Osteocyte (in vitro differentiated cells): ENCODE measurements at regions not wholly inside any gene's neighbourhood (a gene's known extent, or its start where the extent isn't known, plus 50 kb on each side); places are given as distances from the start of the nearest gene placed in this dataset.

Experiments
- DNase-seq: peaks from one replicate; pipeline ENCODE4 v3.0.0; 2021; ENCODE audit warnings: mixed read lengths; ENCODE audit not compliant: unreplicated experiment; ENCODE audit errors: extremely low spot score
- H3K27ac Mint-ChIP-seq: one replicate; pipeline ENCODE4 v1.8.0; 2021; ENCODE audit warnings: mild to moderate bottlenecking, mixed read lengths; ENCODE audit not compliant: unreplicated experiment
- H3K27me3 Mint-ChIP-seq: one replicate; pipeline ENCODE4 v1.8.0; 2021; ENCODE audit warnings: mixed read lengths; ENCODE audit not compliant: unreplicated experiment
- H3K36me3 Mint-ChIP-seq: one replicate; pipeline ENCODE4 v1.8.0; 2021; ENCODE audit warnings: mixed read lengths; ENCODE audit not compliant: unreplicated experiment
- H3K4me1 Mint-ChIP-seq: one replicate; pipeline ENCODE4 v1.8.0; 2021; ENCODE audit warnings: mixed read lengths; ENCODE audit not compliant: unreplicated experiment
- H3K4me3 Mint-ChIP-seq: one replicate; pipeline ENCODE4 v1.8.0; 2021; ENCODE audit warnings: mild to moderate bottlenecking, moderate library complexity, mixed read lengths; ENCODE audit not compliant: unreplicated experiment
- H3K9me3 Mint-ChIP-seq: one replicate; pipeline ENCODE4 v1.8.0; 2021; ENCODE audit warnings: mixed read lengths; ENCODE audit not compliant: unreplicated experiment
- TF ChIP-seq, protein P1 (sequence below): fragments of 200-600 bp; sonication (generic); IDR thresholded peaks from 2 replicates; pipeline ENCODE4 v1.5.0; 2021; ENCODE audit warnings: antibody characterized with exemption, mild to moderate bottlenecking, moderate library complexity

DNA sequence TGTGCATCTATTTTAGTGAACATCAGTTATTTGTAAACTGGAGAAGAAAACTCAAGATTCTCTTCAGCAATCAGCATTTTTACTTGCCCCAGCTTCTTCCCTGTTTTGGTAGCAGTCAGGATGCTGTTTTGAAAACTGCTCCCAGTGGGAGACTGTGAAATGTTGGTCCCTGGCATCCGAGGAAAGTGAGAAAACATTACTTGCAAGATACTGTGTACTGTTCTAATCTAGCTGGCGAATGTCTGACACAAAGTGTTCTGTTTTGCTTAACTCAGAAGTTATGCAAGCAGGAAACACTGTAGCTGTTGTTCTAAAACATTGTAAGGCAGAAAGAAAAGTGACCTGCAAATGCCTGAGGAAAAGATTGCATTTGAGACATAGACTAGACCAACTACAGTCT is 171.8 kb upstream of the POM121L12 start:
- no peak for DNase-seq
- Mint-ChIP-seq H3K9me3 (peaks cover 59% of the 10 kb centered on the region), H3K27me3 (no peaks in the 10 kb centered on the region), H3K4me1 (no peaks in the 10 kb centered on the region), H3K36me3 (no peaks in the 10 kb centered on the region), H3K4me3 (no peak overlapping the region), H3K27ac (no peak overlapping the region)
- TF ChIP-seq, protein P1, sequence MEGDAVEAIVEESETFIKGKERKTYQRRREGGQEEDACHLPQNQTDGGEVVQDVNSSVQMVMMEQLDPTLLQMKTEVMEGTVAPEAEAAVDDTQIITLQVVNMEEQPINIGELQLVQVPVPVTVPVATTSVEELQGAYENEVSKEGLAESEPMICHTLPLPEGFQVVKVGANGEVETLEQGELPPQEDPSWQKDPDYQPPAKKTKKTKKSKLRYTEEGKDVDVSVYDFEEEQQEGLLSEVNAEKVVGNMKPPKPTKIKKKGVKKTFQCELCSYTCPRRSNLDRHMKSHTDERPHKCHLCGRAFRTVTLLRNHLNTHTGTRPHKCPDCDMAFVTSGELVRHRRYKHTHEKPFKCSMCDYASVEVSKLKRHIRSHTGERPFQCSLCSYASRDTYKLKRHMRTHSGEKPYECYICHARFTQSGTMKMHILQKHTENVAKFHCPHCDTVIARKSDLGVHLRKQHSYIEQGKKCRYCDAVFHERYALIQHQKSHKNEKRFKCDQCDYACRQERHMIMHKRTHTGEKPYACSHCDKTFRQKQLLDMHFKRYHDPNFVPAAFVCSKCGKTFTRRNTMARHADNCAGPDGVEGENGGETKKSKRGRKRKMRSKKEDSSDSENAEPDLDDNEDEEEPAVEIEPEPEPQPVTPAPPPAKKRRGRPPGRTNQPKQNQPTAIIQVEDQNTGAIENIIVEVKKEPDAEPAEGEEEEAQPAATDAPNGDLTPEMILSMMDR = no peak

GRCh38 chr7:52862321-52862720 is 173.1 kb upstream of the POM121L12 start:
- no peaks in the 10 kb centered on the region for H3K4me1 Mint-ChIP-seq
- no peak for DNase-seq
- TF ChIP-seq, protein P1 = no peak
- peaks cover 49% of the 10 kb centered on the region for H3K9me3 Mint-ChIP-seq
- no peak overlapping the region for H3K4me3 Mint-ChIP-seq
- no peak overlapping the region for H3K27ac Mint-ChIP-seq
- H3K36me3 Mint-ChIP-seq = no peaks in the 10 kb centered on the region
- no peaks in the 10 kb centered on the region for H3K27me3 Mint-ChIP-seq

DNA sequence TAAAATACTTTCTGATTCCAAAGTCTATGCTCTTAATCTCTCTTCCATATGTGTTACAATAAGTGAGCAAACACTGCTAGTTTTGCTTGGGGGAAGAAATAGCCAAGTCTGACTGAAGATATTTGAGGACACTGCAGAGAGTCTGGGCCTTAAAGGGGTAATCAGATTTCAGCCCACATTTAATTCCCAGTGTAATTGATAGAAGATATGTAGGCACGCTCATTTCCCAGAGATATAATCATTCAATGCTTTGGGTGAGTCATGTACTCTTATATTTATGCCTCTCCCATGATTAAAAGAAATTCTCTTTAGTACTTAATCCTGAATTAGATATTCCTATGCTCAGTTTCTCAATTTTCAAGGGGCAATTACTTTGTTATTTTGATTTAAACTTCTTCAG is 178.1 kb upstream of the POM121L12 start:
- no peaks in the 10 kb centered on the region for H3K4me1 Mint-ChIP-seq
- DNase-seq = no peak

GRCh38 chr7:52854681-52855080 is 180.8 kb upstream of the POM121L12 start:
- Mint-ChIP-seq H3K27me3 (no peaks in the 10 kb centered on the region), H3K4me1 (no peaks in the 10 kb centered on the region), H3K4me3 (no peak overlapping the region)

More for the DNA sequence above, 178.1 kb upstream of the POM121L12 start:
- Mint-ChIP-seq H3K36me3 (no peaks in the 10 kb centered on the region), H3K27ac (no peak overlapping the region), H3K4me3 (no peak overlapping the region), H3K9me3 (peaks cover 25% of the 10 kb centered on the region), H3K27me3 (no peaks in the 10 kb centered on the region)
- TF ChIP-seq, protein P1 = no peak

DNA sequence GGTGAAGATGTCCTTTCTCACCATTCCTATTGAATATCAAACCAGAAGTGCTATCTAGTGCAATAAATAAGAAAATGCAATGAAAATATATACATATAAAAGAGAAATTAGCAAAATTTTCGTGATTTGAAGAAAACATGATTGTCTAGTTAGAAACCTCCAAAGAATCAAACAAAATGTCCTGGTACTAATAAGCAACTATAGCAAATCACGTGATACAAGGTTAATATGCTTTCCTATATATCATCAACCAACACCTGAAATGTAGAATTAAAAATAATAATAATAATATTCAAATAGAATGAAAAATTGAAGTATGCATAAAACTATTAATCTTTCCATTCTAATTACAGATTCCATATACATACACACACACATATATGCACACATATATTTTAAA is 183.9 kb upstream of the POM121L12 start:
- H3K9me3 Mint-ChIP-seq = peaks cover 21% of the 10 kb centered on the region
- H3K4me3 Mint-ChIP-seq = no peak overlapping the region
- TF ChIP-seq, protein P1 = no peak
- H3K36me3 Mint-ChIP-seq = no peaks in the 10 kb centered on the region
- H3K27ac Mint-ChIP-seq = no peak overlapping the region
- H3K27me3 Mint-ChIP-seq = no peaks in the 10 kb centered on the region
- H3K4me1 Mint-ChIP-seq = no peaks in the 10 kb centered on the region
- DNase-seq = no peak

More at GRCh38 chr7:52854681-52855080, 180.8 kb upstream of the POM121L12 start:
- Mint-ChIP-seq H3K9me3 (peaks cover 20% of the 10 kb centered on the region), H3K36me3 (no peaks in the 10 kb centered on the region), H3K27ac (no peak overlapping the region)
- DNase-seq = no peak
- TF ChIP-seq, protein P1 = no peak
